ENCODE measurements at regions not wholly inside any gene's neighbourhood (a gene's known extent, or its start where the extent isn't known, plus 50 kb on each side); places are given as distances from the start of the nearest gene placed in this dataset.

DNA sequence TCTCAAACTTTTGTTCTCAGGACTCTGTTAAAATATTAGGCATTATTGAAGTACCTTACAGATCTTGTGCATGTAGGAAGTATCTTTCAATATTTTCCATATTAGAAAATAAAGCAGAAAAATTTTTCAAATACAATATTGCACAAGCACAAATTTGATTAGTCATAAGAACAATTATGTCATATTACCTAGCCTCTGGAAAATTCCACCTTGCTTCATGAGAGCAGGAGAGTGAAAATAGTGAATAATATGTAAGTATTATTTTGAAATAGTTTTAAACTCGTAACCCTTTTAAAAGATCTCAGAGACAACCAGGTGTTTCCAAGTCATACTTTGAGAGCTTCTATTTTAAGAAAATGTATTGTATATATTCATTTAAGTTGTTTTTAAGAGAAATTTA is 1672.9 kb upstream of the ACO1 start:
- TF ChIP-seq, protein P1, sequence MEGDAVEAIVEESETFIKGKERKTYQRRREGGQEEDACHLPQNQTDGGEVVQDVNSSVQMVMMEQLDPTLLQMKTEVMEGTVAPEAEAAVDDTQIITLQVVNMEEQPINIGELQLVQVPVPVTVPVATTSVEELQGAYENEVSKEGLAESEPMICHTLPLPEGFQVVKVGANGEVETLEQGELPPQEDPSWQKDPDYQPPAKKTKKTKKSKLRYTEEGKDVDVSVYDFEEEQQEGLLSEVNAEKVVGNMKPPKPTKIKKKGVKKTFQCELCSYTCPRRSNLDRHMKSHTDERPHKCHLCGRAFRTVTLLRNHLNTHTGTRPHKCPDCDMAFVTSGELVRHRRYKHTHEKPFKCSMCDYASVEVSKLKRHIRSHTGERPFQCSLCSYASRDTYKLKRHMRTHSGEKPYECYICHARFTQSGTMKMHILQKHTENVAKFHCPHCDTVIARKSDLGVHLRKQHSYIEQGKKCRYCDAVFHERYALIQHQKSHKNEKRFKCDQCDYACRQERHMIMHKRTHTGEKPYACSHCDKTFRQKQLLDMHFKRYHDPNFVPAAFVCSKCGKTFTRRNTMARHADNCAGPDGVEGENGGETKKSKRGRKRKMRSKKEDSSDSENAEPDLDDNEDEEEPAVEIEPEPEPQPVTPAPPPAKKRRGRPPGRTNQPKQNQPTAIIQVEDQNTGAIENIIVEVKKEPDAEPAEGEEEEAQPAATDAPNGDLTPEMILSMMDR (IDR thresholded peaks at IDR 0.05) = no peak
- no peak for TF ChIP-seq POLR2A (IDR thresholded peaks at IDR 0.05)

Measured in lower leg skin (tissue), 3 donors.